Lower leg skin (tissue), 4 donors: ENCODE measurements at regions not wholly inside any gene's neighbourhood (a gene's known extent, or its start where the extent isn't known, plus 50 kb on each side); places are given as distances from the start of the nearest gene placed in this dataset.

Source experiments
- DNase-seq, 2 donors: peaks; one replicate each; pipeline ENCODE4 v3.0.0-alpha.2; 2019; ENCODE audit warnings: low spot score in 2 of 2
- H3K4me3 ChIP-seq: fragments of 200-600 bp; sonication (generic); 2 replicates; pipeline ENCODE4 v1.5.1; 2017; ENCODE audit warnings: mild to moderate bottlenecking, low read depth; ENCODE audit not compliant: poor library complexity, severe bottlenecking
- POLR2A ChIP-seq, 2 donors: fragments of 450-650 bp; IDR thresholded peaks; one replicate each; pipeline ENCODE4 v1.6.1; 2016 to 2017; ENCODE audit warnings: antibody characterized with exemption in 2 of 2, mild to moderate bottlenecking in 1 of 2, moderate library complexity in 1 of 2
- WGBS, 2 donors: methylation state at CpG; one replicate each; pipeline ENCODE4 v1.1.5; 2018; 5-methylcytosine and 5-hydroxymethylcytosine counted together
- intact Hi-C: fragments of 100-400 bp; cut with DNase I; formaldehyde crosslinking; loops from one replicate; pipeline ENCODE4 v1.15.0; 2023; ENCODE audit warnings: low total_unique reads
- TF ChIP-seq, protein P1 (sequence below), 3 donors: fragments of 450-650 bp; IDR thresholded peaks; one replicate each; pipeline ENCODE4 v1.5.1; 2016; ENCODE audit warnings: antibody characterized with exemption in 3 of 3, mild to moderate bottlenecking in 3 of 3, moderate library complexity in 2 of 3

- intact Hi-C loops: no loop called here
- TF ChIP-seq, protein P1, sequence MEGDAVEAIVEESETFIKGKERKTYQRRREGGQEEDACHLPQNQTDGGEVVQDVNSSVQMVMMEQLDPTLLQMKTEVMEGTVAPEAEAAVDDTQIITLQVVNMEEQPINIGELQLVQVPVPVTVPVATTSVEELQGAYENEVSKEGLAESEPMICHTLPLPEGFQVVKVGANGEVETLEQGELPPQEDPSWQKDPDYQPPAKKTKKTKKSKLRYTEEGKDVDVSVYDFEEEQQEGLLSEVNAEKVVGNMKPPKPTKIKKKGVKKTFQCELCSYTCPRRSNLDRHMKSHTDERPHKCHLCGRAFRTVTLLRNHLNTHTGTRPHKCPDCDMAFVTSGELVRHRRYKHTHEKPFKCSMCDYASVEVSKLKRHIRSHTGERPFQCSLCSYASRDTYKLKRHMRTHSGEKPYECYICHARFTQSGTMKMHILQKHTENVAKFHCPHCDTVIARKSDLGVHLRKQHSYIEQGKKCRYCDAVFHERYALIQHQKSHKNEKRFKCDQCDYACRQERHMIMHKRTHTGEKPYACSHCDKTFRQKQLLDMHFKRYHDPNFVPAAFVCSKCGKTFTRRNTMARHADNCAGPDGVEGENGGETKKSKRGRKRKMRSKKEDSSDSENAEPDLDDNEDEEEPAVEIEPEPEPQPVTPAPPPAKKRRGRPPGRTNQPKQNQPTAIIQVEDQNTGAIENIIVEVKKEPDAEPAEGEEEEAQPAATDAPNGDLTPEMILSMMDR (IDR thresholded peaks at IDR 0.05): no peak
- no peak for TF ChIP-seq POLR2A (IDR thresholded peaks at IDR 0.05)
- no peak overlapping the region for H3K4me3 ChIP-seq
- DNase-seq: no peak
- 59 to 71% methylated on average over 6 of the region's 6 CpGs for WGBS, 2 donors
Observed at GRCh38 chr10:120017733-120018417, 125.3 kb downstream of the SEC23IP start.

DNA sequence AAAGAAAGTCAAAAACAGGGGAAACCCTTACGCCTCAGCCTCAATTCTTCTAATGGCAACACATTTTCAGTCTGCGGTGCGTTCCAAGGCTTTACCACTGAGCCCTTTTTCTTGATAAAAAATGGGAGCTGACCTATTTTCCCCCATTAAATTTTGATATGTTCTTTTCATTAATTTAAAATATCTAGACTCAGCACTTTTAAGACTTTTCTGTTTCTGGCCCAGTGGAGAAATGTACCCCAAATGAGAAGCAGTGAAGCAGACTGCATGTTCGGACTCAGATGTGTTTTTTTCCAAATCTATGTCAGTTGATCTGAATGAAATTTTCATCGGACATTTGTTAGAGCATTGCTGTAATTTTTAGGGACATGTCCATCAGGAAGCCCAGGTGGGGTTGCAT lies 126.2 kb downstream of the SEC23IP start:
- 90 to 92% methylated on average over 5 of the region's 5 CpGs for WGBS, 2 donors
- intact Hi-C loops: no loop called here
- no peak overlapping the region for H3K4me3 ChIP-seq
- DNase-seq: no peak
- TF ChIP-seq, protein P1 (IDR thresholded peaks at IDR 0.05): no peak
- no peak for TF ChIP-seq POLR2A (IDR thresholded peaks at IDR 0.05)

DNA sequence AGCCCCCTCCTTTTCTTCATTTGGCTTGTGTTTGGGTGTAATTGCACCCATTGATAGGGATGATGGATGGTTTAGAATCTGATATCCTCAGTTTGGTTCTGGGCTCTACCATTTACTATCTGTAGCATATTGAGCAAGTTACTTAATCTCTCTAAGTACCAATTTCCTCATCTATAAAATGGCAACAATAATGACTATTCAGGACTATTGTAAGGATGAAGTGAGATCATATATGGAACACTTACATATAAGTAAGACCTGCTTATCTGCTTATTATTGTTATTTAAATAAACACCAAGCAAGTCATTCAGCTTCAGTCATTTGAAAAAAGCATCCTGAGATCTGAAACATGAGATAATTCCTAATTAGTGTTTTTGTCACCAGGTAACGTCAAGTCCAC lies 127.0 kb downstream of the SEC23IP start:
- WGBS, 2 donors: 65 to 69% methylated on average over 1 of the region's 1 CpG
- no peak overlapping the region for H3K4me3 ChIP-seq
- DNase-seq: no peak
- no peak for TF ChIP-seq POLR2A (IDR thresholded peaks at IDR 0.05)
- TF ChIP-seq, protein P1 (IDR thresholded peaks at IDR 0.05): no peak
- intact Hi-C loops: no loop called here

DNA sequence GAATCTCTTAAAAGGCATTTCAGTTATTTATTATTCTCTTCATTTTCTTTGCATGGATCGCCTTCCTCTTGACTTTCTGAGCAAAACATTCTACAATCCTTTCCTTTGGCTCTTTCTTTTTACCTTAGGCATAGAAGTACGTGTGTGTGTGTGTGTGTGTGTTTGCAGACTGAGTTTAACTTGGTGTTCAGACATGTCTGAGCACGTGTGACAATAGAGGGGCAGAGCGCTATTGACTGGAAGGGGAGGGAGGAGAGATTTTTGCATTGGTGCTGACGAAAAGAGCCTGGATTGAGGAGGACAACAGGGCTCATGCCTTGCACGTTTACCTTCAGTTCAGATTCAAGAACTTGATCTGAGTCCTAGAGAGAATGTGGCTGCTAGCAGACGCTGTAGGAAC lies 129.8 kb downstream of the SEC23IP start:
- TF ChIP-seq POLR2A (IDR thresholded peaks at IDR 0.05): no peak
- TF ChIP-seq, protein P1 (IDR thresholded peaks at IDR 0.05): no peak
- intact Hi-C loops: no loop called here
- H3K4me3 ChIP-seq: no peak overlapping the region
- DNase-seq: no peak
- 57 to 62% methylated on average over 7 of the region's 7 CpGs for WGBS, 2 donors

GRCh38 chr10:120034236-120034635 lies 141.7 kb downstream of the SEC23IP start:
- DNase-seq: no peak
- intact Hi-C loops: no loop called here
- TF ChIP-seq POLR2A (IDR thresholded peaks at IDR 0.05): no peak
- TF ChIP-seq, protein P1 (IDR thresholded peaks at IDR 0.05): no peak
- 73 to 81% methylated on average over 1 of the region's 1 CpG for WGBS, 2 donors
- no peak overlapping the region for H3K4me3 ChIP-seq

GRCh38 chr10:120039046-120039445 lies 146.5 kb downstream of the SEC23IP start:
- intact Hi-C loops: no loop called here
- TF ChIP-seq POLR2A (IDR thresholded peaks at IDR 0.05): no peak
- TF ChIP-seq, protein P1 (IDR thresholded peaks at IDR 0.05): no peak

More at GRCh38 chr10:120039046-120039445, 146.5 kb downstream of the SEC23IP start:
- H3K4me3 ChIP-seq: no peak overlapping the region
- DNase-seq: no peak
